K562 (cell line): ENCODE measurements at regions not wholly inside any gene's neighbourhood (a gene's known extent, or its start where the extent isn't known, plus 50 kb on each side); places are given as distances from the start of the nearest gene placed in this dataset.

Source experiments
- ATAC-seq: fragments of 200-7000 bp; cut with Tn5 transposase; 3 replicates; pipeline ENCODE4 v1.9.1; 2020; ENCODE audit warnings: moderate library complexity
- BruUV-seq: library from RNA; stranded (reverse); fragments of 400-500 nt; replicated peaks from 2 replicates; lab custom pipeline; 2021; lab: Mats Ljungman, UMichigan
- CTCF ChIA-PET: fragments of 300-600 bp; formaldehyde crosslinking; extraction: SDS; loops from one replicate; lab custom pipeline; 2021; ENCODE audit warnings: low intra/inter-chr PET ratio; lab: Yijun Ruan, JAX
- POLR2A ChIA-PET: fragments of 300-600, 350-650 bp; sonication (Branson Sonifier 250); formaldehyde crosslinking; extraction: SDS; loops from one replicate; lab custom pipeline; 2021; ENCODE audit warnings: antibody characterized with exemption, inconsistent platforms; lab: Yijun Ruan, JAX
- DNase-seq, 4 experiments: peaks; one replicate each; pipeline versions ENCODE4 v3.0.0 to v3.0.0-alpha.2; 2011 to 2018; ENCODE audit warnings: low spot score in 3 of 4, mixed read lengths in 3 of 4; ENCODE audit errors: extremely low read depth in 1 of 4
- FAIRE-seq: peaks from 2 replicates; lab custom pipeline; 2011; peaks lifted over from hg19 to GRCh38; lab: Jason Lieb, UNC
- H2AFZ ChIP-seq: 2 replicates; pipeline ENCODE4 v1.6.0; 2011; ENCODE audit warnings: low read depth, low read length, control low read depth, inconsistent platforms
- H3K27ac ChIP-seq: fragments of 200-600 bp; 3 replicates; pipeline ENCODE4 v1.8.0; 2011; ENCODE audit warnings: low read depth, mild to moderate bottlenecking, control low read depth, inconsistent platforms, low read length, moderate library complexity, mixed read lengths; ENCODE audit errors: extremely low read depth
- H3K27me3 ChIP-seq, 2 experiments: fragments of 300-600 bp in 1 of 2; 2 replicates in 1 of 2; 3 replicates in 1 of 2; pipeline versions ENCODE4 v1.6.0 to v1.8.0; 2011; ENCODE audit warnings: inconsistent platforms in 2 of 2, low read length in 2 of 2, mild to moderate bottlenecking in 1 of 2, mixed read lengths in 1 of 2, moderate library complexity in 1 of 2; ENCODE audit not compliant: control insufficient read depth in 2 of 2, insufficient read depth in 2 of 2
- H3K36me3 ChIP-seq: fragments of 300-600 bp; 3 replicates; pipeline ENCODE4 v1.8.0; 2011; ENCODE audit warnings: mild to moderate bottlenecking, low read length, inconsistent platforms; ENCODE audit not compliant: control insufficient read depth, insufficient read depth
- H3K4me1 ChIP-seq, 2 experiments: fragments of 200-600 bp in 1 of 2; replicated peaks in 1 of 2; 2 replicates in 1 of 2; 3 replicates in 1 of 2; pipeline versions ENCODE4 v1.5.1 to v1.8.0; 2011; ENCODE audit warnings: inconsistent platforms in 2 of 2, low read length in 2 of 2, mild to moderate bottlenecking in 1 of 2, mixed read lengths in 1 of 2, moderate library complexity in 1 of 2; ENCODE audit not compliant: control insufficient read depth in 2 of 2, insufficient read depth in 2 of 2
- H3K4me2 ChIP-seq: 2 replicates; pipeline ENCODE4 v1.6.1; 2011; ENCODE audit warnings: low read length, control low read depth, inconsistent platforms, mixed read lengths; ENCODE audit not compliant: insufficient read depth
- H3K4me3 ChIP-seq: fragments of 200-600 bp; sonication (generic), shearing (Covaris generic); 2 replicates; pipeline ENCODE4 v1.5.1; 2016; ENCODE audit warnings: control low read depth, inconsistent platforms
- H3K79me2 ChIP-seq: fragments of 200-600 bp; 3 replicates; pipeline ENCODE4 v1.8.0; 2011; ENCODE audit warnings: low read length, inconsistent platforms; ENCODE audit not compliant: control insufficient read depth, insufficient read depth
- H3K9ac ChIP-seq, 2 experiments: 2 replicates each; pipeline versions ENCODE4 v1.6.0 to v1.6.1; 2011; ENCODE audit warnings: low read depth in 2 of 2, low read length in 2 of 2, control low read depth in 1 of 2, inconsistent platforms in 1 of 2, mild to moderate bottlenecking in 1 of 2, mixed read lengths in 1 of 2; ENCODE audit not compliant: insufficient read depth in 1 of 2
- H3K9me1 ChIP-seq: one replicate; pipeline ENCODE4 v1.6.0; 2011; ENCODE audit warnings: inconsistent platforms, mild to moderate bottlenecking, low read length, moderate library complexity; ENCODE audit not compliant: control insufficient read depth, insufficient read depth
- H3K9me3 ChIP-seq: replicated peaks from 2 replicates; pipeline ENCODE4 v1.5.1; 2011; ENCODE audit warnings: low read depth, low read length, inconsistent platforms; ENCODE audit not compliant: control insufficient read depth, insufficient read depth
- H4K20me1 ChIP-seq: replicated peaks from 2 replicates; pipeline ENCODE4 v1.6.1; 2011; ENCODE audit warnings: low read length, inconsistent platforms, mixed read lengths; ENCODE audit not compliant: control insufficient read depth, insufficient read depth
- ATF4 ChIP-seq: fragments of 450-650 bp; formaldehyde crosslinking; IDR thresholded peaks from 2 replicates; pipeline ENCODE4 v1.4.0; 2022; ENCODE audit warnings: mild to moderate bottlenecking, moderate library complexity
- FOSL1 ChIP-seq: fragments of 200-800 bp; sonication (Bioruptor generic); conservative IDR thresholded peaks from 2 replicates; pipeline ENCODE4 v1.6.1; 2016; ENCODE audit warnings: missing genetic modification characterization, missing compliant biosample characterization
- HDAC6 ChIP-seq: IDR thresholded peaks from 2 replicates; pipeline ENCODE4 v1.6.1; 2012; ENCODE audit warnings: low read depth, mild to moderate bottlenecking, control low read depth, inconsistent platforms, low read length, moderate library complexity
- HMG20A ChIP-seq: fragments of 450-650 bp; formaldehyde crosslinking; conservative IDR thresholded peaks from 2 replicates; pipeline ENCODE4 v1.4.0; 2020; ENCODE audit warnings: mild to moderate bottlenecking, mixed read lengths
- NONO ChIP-seq, 2 experiments: fragments of 200-400 bp in 1 of 2; fragments of 450-650 bp in 1 of 2; formaldehyde crosslinking in 1 of 2; IDR thresholded peaks; 2 replicates each; pipeline ENCODE4 v1.6.1; 2017; ENCODE audit warnings: low read depth in 2 of 2, mild to moderate bottlenecking in 2 of 2, moderate library complexity in 2 of 2, low read length in 1 of 2
- NR3C1 ChIP-seq: sonication (generic); formaldehyde crosslinking; IDR thresholded peaks from 2 replicates; pipeline ENCODE4 v1.8.1; 2022; ENCODE audit warnings: missing genetic modification reagents
- RBM15 ChIP-seq: fragments of 200-400 bp; formaldehyde crosslinking; IDR thresholded peaks from 2 replicates; pipeline ENCODE4 v1.6.1; 2018; ENCODE audit warnings: mild to moderate bottlenecking, low read length, moderate library complexity; ENCODE audit not compliant: insufficient read depth
- XRCC3 ChIP-seq: fragments of 450-650 bp; IDR thresholded peaks from 2 replicates; pipeline ENCODE4 v1.6.1; 2017; ENCODE audit warnings: mild to moderate bottlenecking, moderate library complexity
- ZFX ChIP-seq: sonication (generic); formaldehyde crosslinking; IDR thresholded peaks from 2 replicates; pipeline ENCODE4 v1.8.0; 2022; ENCODE audit warnings: mild to moderate bottlenecking, missing genetic modification reagents, moderate library complexity
- ZNF212 ChIP-seq: fragments of 450-650 bp; formaldehyde crosslinking; IDR thresholded peaks from 2 replicates; pipeline ENCODE4 v1.4.0; 2020; ENCODE audit warnings: mild to moderate bottlenecking
- ZNF23 ChIP-seq: fragments of 250-450 bp; sonication (Bioruptor Pico); IDR thresholded peaks from 2 replicates; pipeline ENCODE4 v1.4.0; 2020; ENCODE audit warnings: mild to moderate bottlenecking
- ZNF347 ChIP-seq: fragments of 450-650 bp; formaldehyde crosslinking; IDR thresholded peaks from 2 replicates; pipeline ENCODE4 v1.4.0; 2020; ENCODE audit warnings: low read depth, mild to moderate bottlenecking, moderate library complexity
- ZNF398 ChIP-seq: fragments of 250-450 bp; sonication (Bioruptor Pico); IDR thresholded peaks from 2 replicates; pipeline ENCODE4 v1.8.0; 2021; ENCODE audit warnings: moderate library complexity, mild to moderate bottlenecking, inconsistent platforms
- ZNF785 ChIP-seq: fragments of 250-450 bp; sonication (Bioruptor Pico); IDR thresholded peaks from 2 replicates; pipeline ENCODE4 v1.4.0; 2020; ENCODE audit warnings: mild to moderate bottlenecking
- ZZZ3 ChIP-seq: fragments of 450-650 bp; IDR thresholded peaks from 2 replicates; pipeline ENCODE4 v1.6.1; 2016; ENCODE audit warnings: antibody characterized with exemption, mild to moderate bottlenecking, moderate library complexity
- WGBS: fragments of 100-300 bp; shearing (Covaris generic); methylation state at CpG from one replicate; pipeline ENCODE4 v1.1.6; 2016; ENCODE audit warnings: low coverage, mixed read lengths; ENCODE audit not compliant: insufficient coverage; ENCODE audit errors: missing lambda C conversion rate; 5-methylcytosine and 5-hydroxymethylcytosine counted together
- in situ Hi-C: fragments of 300-500 bp; cut with MboI; formaldehyde crosslinking; loops from 4 replicates; pipeline ENCODE4 v1.15.0; 2018; ENCODE audit warnings: inconsistent platforms, mixed read lengths
- intact Hi-C: fragments of 100-400 bp; cut with micrococcal nuclease; formaldehyde crosslinking; loops from 2 replicates; pipeline ENCODE4 v1.14.2; 2022
- TF ChIP-seq, protein P1 (sequence below): sonication (generic); formaldehyde crosslinking; IDR thresholded peaks from 2 replicates; pipeline ENCODE4 v1.8.0; 2022; ENCODE audit warnings: mild to moderate bottlenecking, low read depth, missing genetic modification reagents
- TF ChIP-seq, protein P2 (sequence below): fragments of 250-450 bp; sonication (Bioruptor Pico); IDR thresholded peaks from 2 replicates; pipeline ENCODE4 v1.5.1; 2021; ENCODE audit warnings: mild to moderate bottlenecking

DNA sequence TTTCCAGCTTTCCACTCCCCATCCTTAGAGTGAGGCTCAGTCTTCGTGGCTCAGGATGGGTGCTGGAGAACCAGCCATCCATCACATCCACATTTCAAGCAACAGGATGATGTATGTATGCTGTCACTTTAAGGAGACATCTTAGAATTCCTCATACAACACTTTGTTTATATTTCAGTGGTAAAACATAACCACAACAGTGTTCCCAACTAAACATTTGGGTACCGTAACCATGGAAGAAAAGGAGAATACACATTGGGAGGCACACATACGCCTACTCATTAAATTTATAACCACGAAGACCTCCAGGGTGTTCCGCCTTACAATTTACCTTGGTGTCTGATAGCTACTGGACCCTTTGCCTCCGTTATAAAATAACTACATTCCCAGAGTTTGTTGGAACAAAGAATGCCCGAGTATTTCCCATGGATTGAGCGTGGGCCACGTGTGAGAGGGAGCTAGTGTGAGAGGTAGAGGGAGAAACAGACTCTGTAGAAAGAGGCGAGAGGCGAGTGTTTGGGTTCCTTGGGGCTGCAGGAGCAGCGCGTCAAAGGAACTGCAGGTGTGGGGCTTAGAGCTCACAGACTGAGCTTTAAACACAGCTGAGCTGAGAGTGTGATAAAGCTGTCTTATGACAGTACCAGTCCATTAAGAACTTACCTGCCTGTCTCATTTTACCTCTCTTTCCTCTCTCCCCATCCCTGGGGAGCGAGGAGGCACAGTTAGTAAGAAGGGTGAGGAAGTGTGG lies 111.5 kb upstream of the USP24 start:
- no peak for DNase-seq
- H4K20me1 ChIP-seq = no peaks in the 10 kb centered on the region
- H3K4me3 ChIP-seq = no peak overlapping the region
- H3K36me3 ChIP-seq = no peaks in the 10 kb centered on the region
- H3K4me2 ChIP-seq = no peak overlapping the region
- in situ Hi-C loops (no loop called here), intact Hi-C loops (no loop called here)
- H3K27ac ChIP-seq = no peak overlapping the region
- TF ChIP-seq ZNF23 (CRISPR knock-in tag) = no peak
- no peak for TF ChIP-seq NONO (IDR thresholded peaks at IDR 0.05; ENCODE audit: low read depth in 2 of 2, low read length in 1 of 2)
- no peak for TF ChIP-seq ZNF212
- TF ChIP-seq FOSL1 (tag) = no peak
- TF ChIP-seq, protein P1, sequence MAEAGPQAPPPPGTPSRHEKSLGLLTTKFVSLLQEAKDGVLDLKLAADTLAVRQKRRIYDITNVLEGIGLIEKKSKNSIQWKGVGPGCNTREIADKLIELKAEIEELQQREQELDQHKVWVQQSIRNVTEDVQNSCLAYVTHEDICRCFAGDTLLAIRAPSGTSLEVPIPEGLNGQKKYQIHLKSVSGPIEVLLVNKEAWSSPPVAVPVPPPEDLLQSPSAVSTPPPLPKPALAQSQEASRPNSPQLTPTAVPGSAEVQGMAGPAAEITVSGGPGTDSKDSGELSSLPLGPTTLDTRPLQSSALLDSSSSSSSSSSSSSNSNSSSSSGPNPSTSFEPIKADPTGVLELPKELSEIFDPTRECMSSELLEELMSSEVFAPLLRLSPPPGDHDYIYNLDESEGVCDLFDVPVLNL = no peak
- TF ChIP-seq RBM15 = no peak
- TF ChIP-seq ZZZ3 = no peak
- no peak for TF ChIP-seq ATF4 (CRISPR knock-in tag)
- TF ChIP-seq, protein P2, sequence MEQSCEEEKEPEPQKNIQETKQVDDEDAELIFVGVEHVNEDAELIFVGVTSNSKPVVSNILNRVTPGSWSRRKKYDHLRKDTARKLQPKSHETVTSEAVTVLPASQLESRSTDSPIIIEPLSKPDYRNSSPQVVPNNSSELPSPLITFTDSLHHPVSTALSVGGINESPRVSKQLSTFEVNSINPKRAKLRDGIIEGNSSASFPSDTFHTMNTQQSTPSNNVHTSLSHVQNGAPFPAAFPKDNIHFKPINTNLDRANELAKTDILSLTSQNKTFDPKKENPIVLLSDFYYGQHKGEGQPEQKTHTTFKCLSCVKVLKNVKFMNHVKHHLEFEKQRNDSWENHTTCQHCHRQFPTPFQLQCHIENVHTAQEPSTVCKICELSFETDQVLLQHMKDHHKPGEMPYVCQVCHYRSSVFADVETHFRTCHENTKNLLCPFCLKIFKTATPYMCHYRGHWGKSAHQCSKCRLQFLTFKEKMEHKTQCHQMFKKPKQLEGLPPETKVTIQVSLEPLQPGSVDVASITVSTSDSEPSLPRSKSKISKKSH (CRISPR knock-in tag) = no peak
- TF ChIP-seq HMG20A (CRISPR knock-in tag) = no peak
- TF ChIP-seq HDAC6 = no peak
- TF ChIP-seq NR3C1 (CRISPR knock-in tag) = no peak
- TF ChIP-seq ZNF398 = no peak
- TF ChIP-seq ZNF785 (CRISPR knock-in tag) = no peak
- no peak for TF ChIP-seq ZFX (CRISPR knock-in tag)
- TF ChIP-seq XRCC3 = no peak
- no peak for TF ChIP-seq ZNF347 (CRISPR knock-in tag)
- CTCF ChIA-PET = no interaction called here
- no peaks in the 10 kb centered on the region for H3K79me2 ChIP-seq
- no peaks in the 10 kb centered on the region for H3K9me3 ChIP-seq
- no peak overlapping the region for H2AFZ ChIP-seq
- no peaks in the 10 kb centered on the region for H3K9me1 ChIP-seq
- peaks cover 20 to 38% of the 10 kb centered on the region in 2 experiments for H3K27me3 ChIP-seq
- H3K4me1 ChIP-seq = no peaks in the 10 kb centered on the region
- WGBS = 1% methylated on average over 14 of the region's 14 CpGs
- ATAC-seq = no peak
- BruUV-seq = no TSS peak
- POLR2A ChIA-PET = interaction anchor here (0.9 to 2.3 kb wide), 4 partner anchors 10 to 81 kb away, joined by 3 to 13 read pairs (median 4); no protein-coding TSS in a partner anchor
- H3K9ac ChIP-seq = no peak overlapping the region
- FAIRE-seq = no peak
